ENCODE measurements at regions not wholly inside any gene's neighbourhood (a gene's known extent, or its start where the extent isn't known, plus 50 kb on each side); places are given as distances from the start of the nearest gene placed in this dataset.
"Not testable (repeated sequence)": the region's sequence is repeated elsewhere in the genome, so short reads cannot be mapped to it uniquely, and the experiment has no call there.

DNA sequence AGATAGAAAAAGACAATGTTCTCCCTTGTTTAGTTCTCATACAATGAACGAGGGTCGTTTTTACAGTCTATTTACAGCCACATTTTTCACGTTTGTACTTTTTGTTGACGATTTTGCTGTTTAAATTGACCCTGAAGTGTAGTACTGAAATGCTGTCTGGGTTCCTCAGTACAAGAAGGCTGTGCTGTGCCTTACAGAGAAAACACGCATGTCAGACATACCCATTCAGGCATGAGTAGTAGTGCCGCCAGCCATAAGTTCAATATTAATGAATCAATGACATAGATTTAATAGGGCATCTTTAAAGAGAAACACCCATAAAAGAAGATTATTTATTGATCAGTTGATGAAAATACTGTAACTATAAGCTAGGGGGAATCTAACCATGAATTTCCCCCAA is 459.8 kb upstream of the EPHA5 start:
- Histone ChIP-seq H3K27ac (no peak overlapping the region), H3K4me1 (no peaks in the 10 kb centered on the region), H3K9me3 (no peaks in the 10 kb centered on the region), H3K36me3 (no peaks in the 10 kb centered on the region), H3K4me3 (no peak overlapping the region), H3K27me3 (no peaks in the 10 kb centered on the region)
- no peak for ATAC-seq
- TF ChIP-seq, protein P1, sequence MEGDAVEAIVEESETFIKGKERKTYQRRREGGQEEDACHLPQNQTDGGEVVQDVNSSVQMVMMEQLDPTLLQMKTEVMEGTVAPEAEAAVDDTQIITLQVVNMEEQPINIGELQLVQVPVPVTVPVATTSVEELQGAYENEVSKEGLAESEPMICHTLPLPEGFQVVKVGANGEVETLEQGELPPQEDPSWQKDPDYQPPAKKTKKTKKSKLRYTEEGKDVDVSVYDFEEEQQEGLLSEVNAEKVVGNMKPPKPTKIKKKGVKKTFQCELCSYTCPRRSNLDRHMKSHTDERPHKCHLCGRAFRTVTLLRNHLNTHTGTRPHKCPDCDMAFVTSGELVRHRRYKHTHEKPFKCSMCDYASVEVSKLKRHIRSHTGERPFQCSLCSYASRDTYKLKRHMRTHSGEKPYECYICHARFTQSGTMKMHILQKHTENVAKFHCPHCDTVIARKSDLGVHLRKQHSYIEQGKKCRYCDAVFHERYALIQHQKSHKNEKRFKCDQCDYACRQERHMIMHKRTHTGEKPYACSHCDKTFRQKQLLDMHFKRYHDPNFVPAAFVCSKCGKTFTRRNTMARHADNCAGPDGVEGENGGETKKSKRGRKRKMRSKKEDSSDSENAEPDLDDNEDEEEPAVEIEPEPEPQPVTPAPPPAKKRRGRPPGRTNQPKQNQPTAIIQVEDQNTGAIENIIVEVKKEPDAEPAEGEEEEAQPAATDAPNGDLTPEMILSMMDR (IDR thresholded peaks at IDR 0.05), result no peak
- WGBS, 2 donors, result 67 to 77% methylated on average over 6 of the region's 6 CpGs
- intact Hi-C loops (cut with DNase I), result no loop called here
- DNase-seq, result no peak

GRCh38 chr4:66123831-66124413 is 453.6 kb upstream of the EPHA5 start:
- H3K36me3 ChIP-seq, result no peaks in the 10 kb centered on the region
- WGBS, 2 donors, result 76 to 80% methylated on average over 1 of the region's 1 CpG
- intact Hi-C loops (cut with DNase I), result no loop called here
- ATAC-seq, result no peak
- no peaks in the 10 kb centered on the region for H3K27me3 ChIP-seq
- no peak for DNase-seq
- no peaks in the 10 kb centered on the region for H3K4me1 ChIP-seq
- H3K9me3 ChIP-seq, result no peaks in the 10 kb centered on the region
- no peak overlapping the region for H3K4me3 ChIP-seq
- TF ChIP-seq, protein P1 (IDR thresholded peaks at IDR 0.05), result no peak
- no peak overlapping the region for H3K27ac ChIP-seq

DNA sequence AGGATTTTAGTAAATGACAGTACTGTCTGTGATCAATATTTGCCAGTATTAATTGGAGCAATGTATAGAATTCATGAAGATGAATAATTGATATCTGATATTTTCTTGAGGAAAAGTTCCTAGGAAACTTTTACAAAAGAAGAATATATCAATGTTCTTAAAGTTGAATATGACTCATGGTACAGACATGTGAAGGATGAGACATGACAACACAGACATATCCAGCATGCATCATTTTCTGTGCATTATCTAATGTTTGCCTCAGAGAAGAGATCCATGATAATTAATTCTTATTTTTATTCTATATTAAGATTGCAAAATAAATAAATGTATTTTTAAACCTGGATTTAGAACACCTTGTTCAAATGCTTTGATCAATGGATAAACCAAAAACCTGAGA is 452.9 kb upstream of the EPHA5 start:
- DNase-seq (no peak), ATAC-seq (no peak)
- Histone ChIP-seq H3K27me3 (no peaks in the 10 kb centered on the region), H3K27ac (no peak overlapping the region), H3K4me3 (no peak overlapping the region), H3K4me1 (no peaks in the 10 kb centered on the region), H3K9me3 (no peaks in the 10 kb centered on the region), H3K36me3 (no peaks in the 10 kb centered on the region)
- TF ChIP-seq, protein P1 (IDR thresholded peaks at IDR 0.05), result no peak
- intact Hi-C loops (cut with DNase I), result no loop called here

DNA sequence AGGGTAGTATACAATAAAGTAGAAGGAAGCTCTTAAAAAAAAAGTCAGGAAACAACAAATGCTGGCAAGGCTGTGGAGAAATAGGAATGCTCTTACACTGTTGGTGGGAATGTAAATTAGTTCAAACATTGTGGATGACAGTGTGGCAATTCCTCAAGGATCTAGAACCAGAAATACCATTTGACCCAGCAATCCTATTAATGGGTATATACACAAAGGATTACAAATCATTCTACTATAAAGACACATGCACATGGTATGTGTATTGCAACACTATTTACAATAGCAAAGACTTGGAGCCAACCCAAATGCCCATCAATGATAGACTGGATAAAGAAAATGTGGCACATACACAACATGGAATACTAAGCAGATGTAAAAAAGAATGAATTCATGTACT is 444.9 kb upstream of the EPHA5 start:
- ATAC-seq; H3K36me3 ChIP-seq; H3K4me1 ChIP-seq; H3K27me3 ChIP-seq; H3K4me3 ChIP-seq; DNase-seq; intact Hi-C loops (cut with DNase I); H3K27ac ChIP-seq: not testable (repeated sequence)
- peaks cover 0 to 25% (median 0%) of the 10 kb centered on the region in 11 donors for H3K9me3 ChIP-seq

GRCh38 chr4:66108898-66109297 is 438.6 kb upstream of the EPHA5 start:
- TF ChIP-seq, protein P1 (IDR thresholded peaks at IDR 0.05), result no peak
- H3K9me3 ChIP-seq, result peaks cover 0 to 24% (median 0%) of the 10 kb centered on the region in 11 donors
- intact Hi-C loops (cut with DNase I), result no loop called here
- no peaks in the 10 kb centered on the region for H3K27me3 ChIP-seq
- no peaks in the 10 kb centered on the region for H3K36me3 ChIP-seq
- no peak overlapping the region for H3K4me3 ChIP-seq
- no peaks in the 10 kb centered on the region for H3K4me1 ChIP-seq
- DNase-seq (no peak), ATAC-seq (no peak)
- no peak overlapping the region for H3K27ac ChIP-seq

Data from heart right ventricle (tissue), 16 donors.